Amniotic epithelial cell (primary cell): ENCODE measurements at regions not wholly inside any gene's neighbourhood (a gene's known extent, or its start where the extent isn't known, plus 50 kb on each side); places are given as distances from the start of the nearest gene placed in this dataset.

Source experiments
- DNase-seq: peaks from one replicate; pipeline ENCODE4 v3.0.0-alpha.2; 2010; ENCODE audit warnings: low read depth

GRCh38 chrX:8232406-8232805, 61.3 kb upstream of the VCX2 start:
- DNase-seq, result no peak

- no peak for DNase-seq
These were observed 62.0 kb upstream of the VCX2 start for GRCh38 chrX:8233091-8233490.

DNA sequence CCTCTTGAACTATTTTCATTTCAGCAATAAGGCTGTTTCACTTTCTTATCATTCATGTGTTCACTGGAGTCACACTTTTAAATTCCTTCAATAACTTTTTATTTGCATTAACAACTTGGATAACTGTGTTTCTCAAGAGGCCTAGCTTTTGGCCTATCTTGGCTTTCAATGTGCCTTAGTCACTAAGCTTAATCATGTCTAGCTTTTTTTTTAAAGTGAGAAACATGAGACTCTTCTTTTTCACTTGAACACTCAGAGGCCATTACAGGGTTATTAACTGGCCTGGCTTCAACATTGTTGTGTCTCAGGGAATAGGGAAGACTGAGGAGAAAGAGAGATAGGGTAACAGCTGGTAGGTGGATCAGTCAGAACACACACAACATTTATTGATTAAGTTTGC, 64.0 kb upstream of the VCX2 start:
- DNase-seq, result peak; percentile 24

DNA sequence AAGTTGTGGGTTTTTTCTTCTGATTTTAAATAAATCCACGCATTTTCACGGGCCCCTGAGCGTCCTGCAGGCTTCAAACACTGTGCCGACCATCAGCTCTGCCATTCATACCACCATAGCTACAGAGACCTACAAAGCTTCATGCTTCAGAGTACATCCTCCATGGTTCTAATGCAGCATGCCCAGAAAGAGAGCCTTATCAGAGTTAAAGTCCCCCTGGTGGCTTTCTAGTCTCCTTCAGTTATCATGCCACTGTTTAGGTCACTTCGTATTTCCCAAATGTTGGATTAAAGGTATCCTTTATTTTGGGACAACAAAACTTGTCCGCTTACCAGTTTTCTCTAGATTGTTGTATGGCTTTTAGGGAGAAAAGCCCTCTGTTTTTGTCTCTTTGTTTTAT, 66.7 kb upstream of the VCX2 start:
- DNase-seq, result no peak

DNA sequence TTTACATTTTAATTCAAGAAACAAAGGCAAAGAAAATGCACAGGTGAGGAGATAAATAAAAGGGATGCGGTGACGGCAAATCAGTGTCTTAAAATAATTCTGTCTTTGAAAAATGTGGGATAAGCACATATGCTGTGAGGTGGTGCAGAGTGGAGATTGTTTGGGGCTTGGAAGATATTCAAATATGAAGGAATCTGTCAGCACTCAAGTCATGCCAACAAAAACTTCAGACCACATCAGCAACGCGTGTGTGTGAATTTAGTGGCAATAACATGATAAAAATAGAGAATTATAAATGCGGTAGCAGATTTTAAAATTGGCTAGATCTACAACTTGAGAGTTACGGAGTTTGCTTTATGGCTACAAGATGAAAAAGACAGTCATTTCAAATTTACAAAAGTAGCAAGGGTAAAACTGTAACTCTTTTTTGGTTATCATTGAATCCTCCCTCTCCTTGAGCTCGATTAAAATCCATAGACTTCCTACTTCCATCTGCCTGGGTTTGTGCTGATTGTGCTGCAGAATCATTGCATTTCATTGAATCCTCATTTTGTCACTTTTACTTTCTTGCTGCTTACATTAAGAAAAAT, 71.5 kb upstream of the VCX2 start:
- no peak for DNase-seq

- DNase-seq, result peak; percentile 60
These were observed 73.2 kb upstream of the VCX2 start for GRCh38 chrX:8244301-8244700.

GRCh38 chrX:8245411-8245810, 74.3 kb upstream of the VCX2 start:
- DNase-seq, result peak; percentile 13

- no peak for DNase-seq
These were observed 82.0 kb upstream of the VCX2 start for GRCh38 chrX:8253096-8253495.

DNA sequence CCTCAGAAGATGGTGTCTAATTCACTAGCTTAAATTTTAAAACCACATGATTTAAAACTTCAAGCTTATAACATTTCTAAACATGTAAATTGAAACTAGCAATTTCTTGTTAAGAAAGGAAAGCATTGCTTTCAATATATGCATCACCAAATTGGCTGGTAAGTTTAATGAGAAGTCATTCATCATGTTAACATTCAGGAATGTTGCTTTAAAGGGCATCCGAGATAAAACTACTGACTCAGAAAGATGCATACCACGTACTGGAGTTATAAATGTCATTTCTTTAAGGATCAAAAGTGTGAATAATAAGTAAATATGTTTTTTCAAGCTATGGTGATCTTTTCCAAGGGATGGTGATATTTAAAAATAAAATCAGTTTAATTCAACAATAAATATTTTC, 83.3 kb upstream of the VCX2 start:
- peak; percentile 37 for DNase-seq

DNA sequence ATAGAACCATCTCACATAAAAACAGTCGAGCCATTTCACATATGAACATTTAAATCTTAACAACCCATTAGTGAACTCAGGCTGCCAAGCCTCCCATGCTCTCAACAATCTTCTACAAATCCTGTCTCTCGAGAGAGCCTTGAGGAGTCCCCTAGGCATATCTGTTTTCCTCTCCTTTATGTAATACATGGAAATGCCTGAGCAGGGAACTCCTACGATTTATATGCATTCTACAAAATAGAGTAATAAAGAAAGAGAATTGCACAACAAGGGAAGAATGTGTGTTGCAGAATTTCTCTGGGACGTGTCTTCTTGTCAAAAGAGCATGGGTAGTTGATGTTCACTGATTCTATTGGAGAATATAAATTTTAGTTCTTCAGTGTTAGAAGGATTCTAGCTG, 101.8 kb upstream of the VCX2 start:
- DNase-seq, result peak; percentile 69

DNA sequence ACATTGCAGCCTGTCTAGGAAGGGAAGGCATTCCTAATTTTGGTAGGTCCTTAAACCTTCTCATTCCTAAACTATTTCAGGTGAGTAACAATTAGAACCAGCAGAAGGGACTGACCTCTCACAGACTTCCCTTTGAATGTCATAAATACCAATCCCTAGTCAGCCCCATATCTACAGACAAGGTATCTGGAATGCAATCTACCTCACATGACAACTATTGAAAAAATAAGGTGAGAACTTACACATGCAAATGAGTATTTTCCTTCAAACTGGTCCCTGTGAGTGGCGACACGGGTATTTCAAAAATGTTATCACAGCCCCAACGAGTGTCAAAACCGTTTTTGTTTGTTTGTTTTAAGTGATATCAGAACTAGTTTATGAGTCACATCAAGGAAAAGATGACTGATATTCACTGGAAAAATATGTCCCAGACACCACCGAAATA, 102.4 kb upstream of the VCX2 start:
- peak; percentile 22 for DNase-seq

- peak; percentile 47 for DNase-seq
These were observed 103.1 kb upstream of the VCX2 start for GRCh38 chrX:8274170-8274569.

DNA sequence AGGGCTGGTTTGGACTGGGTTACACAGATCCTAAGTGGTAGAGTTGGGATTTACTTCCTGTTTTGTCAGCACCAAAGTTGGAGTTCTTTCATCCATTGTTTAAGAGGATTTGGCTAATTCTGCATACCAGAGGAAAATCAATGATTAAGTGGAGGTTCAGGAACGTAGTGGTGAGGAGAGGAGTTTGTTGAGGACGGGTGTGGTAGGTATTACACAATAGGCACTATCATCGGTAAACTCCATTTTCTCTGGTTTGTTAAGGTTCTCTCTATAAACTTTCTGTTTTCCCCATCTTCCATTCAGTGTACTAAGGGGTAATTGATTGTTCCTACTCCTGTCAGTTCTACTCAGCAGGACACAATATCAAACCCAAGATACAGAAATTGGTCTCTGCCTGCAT, 107.5 kb upstream of the VCX2 start:
- DNase-seq, result no peak

- no peak for DNase-seq
These were observed 108.3 kb upstream of the VCX2 start for GRCh38 chrX:8279323-8279722.

- no peak for DNase-seq
These were observed 113.1 kb upstream of the VCX2 start for GRCh38 chrX:8284131-8284530.

DNA sequence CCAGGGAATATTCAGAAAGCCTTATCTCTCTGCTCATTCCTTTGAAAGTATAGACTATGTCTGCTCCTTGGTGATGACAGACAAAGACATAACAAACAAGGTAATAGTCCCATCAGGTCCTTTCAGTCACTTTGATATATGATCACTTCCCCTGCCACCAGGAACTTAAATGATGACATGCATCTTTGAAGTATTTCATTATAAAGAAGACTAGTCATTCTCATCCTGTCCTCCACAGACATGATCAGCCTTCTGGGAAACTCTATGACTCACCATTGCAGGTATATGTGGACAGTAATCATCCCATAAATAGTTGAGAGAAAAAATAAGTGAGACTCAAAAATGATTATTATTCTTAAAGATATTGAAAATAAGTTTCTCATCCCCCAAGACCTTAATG, 117.5 kb upstream of the VCX2 start:
- DNase-seq, result no peak

- DNase-seq, result peak; percentile 88
These were observed 118.5 kb upstream of the VCX2 start for GRCh38 chrX:8289523-8289922.

- no peak for DNase-seq
These were observed 126.7 kb upstream of the VCX2 start for GRCh38 chrX:8297766-8298165.

DNA sequence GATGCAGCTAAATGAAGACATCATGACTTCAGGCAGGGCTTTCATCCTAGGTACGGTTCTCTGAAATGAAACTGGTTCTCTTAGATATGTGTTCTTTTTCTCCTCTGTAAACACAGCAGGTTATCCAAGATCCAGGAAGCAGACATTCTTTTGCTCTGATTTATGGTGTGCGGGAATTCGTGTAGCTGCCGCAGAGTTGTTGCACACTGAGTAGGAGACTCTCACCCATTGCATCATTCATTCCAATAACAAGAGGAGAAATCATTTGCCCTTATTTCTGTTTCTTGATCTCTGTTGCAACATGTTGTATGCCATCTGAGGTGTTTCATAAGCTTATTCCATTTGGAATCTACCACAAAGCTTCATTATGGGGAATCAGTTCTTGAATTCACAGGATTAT, 133.6 kb upstream of the VCX2 start:
- peak; percentile 69 for DNase-seq

- DNase-seq, result no peak
These were observed 134.3 kb upstream of the VCX2 start for GRCh38 chrX:8305350-8305749.

DNA sequence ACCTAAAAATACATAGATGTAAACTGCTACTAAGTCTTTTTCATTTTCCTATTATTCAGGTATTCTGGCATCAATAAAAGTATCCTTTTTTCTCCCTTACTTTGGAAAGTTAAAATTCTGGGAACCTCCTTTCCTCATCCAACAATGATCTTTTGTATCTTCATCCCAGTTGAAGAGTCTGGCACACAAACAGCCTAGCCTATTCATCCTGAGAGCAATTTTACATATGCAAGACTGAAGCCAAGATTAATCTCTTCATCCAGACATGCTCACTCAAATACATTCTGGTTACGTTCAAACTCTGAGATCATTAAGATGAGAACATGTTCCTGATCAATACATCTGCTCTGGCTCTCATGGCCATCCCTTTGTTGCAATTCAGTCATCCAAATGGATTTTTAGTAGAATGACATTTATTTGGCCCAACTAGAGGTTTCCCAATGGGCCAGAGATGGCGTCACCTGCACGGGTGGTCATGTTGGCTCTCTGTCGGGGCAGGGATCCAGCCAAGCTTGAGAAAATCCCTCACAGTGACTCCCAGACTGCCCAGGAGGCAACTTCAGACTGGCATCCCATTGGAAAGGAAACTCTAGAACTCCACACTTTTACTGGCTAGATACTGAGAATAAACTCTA, 135.3 kb upstream of the VCX2 start:
- DNase-seq, result no peak

GRCh38 chrX:8310409-8310808, 139.3 kb upstream of the VCX2 start:
- no peak for DNase-seq

DNA sequence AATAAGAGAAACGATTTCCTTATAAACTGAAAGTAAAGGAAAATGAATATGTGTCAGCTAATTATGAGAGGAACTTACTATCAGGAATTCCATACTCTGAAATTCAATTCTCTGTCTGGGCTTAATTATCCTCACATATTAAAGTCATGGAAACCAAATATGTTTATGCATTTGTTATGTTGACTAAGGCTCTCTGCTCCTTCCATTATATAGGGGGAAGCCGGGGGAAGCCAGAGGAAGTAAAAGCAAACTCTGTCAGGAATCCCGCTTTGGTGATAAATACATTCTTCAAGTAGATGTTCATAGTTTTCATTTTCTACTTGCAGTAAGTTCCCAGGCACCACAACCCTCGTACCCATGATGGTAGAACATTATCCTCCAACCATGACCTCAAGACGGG, 142.8 kb upstream of the VCX2 start:
- no peak for DNase-seq

DNA sequence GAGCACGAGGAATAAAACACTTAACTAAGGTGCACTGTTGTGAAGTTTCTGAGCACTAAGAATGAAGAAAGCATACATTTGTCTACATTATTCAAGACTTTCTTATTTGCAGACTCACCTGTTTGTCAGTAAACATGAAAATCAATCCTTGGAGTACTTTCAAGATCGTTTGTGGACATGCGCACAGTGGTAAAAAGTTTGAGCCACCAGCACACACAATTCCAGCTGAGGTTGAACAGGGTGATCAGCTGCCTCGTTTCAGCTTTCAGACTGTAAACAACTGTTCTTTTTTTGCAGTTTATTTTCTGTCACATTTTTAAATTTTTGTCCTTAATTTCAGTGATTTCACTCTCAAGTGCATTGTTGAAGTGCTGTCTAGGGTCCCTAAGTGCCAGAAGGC, 143.8 kb upstream of the VCX2 start:
- no peak for DNase-seq
